Erythroblast (primary cell): ENCODE measurements at regions not wholly inside any gene's neighbourhood (a gene's known extent, or its start where the extent isn't known, plus 50 kb on each side); places are given as distances from the start of the nearest gene placed in this dataset.

Source experiments
- GATA1 ChIP-seq: IDR thresholded peaks from 2 replicates; pipeline ENCODE4 v1.6.1; 2011; ENCODE audit warnings: low read depth, mild to moderate bottlenecking, control low read depth, low read length, moderate library complexity
- POLR2A ChIP-seq: IDR thresholded peaks from 2 replicates; pipeline ENCODE4 v1.6.1; 2011; ENCODE audit warnings: mild to moderate bottlenecking, low read length

DNA sequence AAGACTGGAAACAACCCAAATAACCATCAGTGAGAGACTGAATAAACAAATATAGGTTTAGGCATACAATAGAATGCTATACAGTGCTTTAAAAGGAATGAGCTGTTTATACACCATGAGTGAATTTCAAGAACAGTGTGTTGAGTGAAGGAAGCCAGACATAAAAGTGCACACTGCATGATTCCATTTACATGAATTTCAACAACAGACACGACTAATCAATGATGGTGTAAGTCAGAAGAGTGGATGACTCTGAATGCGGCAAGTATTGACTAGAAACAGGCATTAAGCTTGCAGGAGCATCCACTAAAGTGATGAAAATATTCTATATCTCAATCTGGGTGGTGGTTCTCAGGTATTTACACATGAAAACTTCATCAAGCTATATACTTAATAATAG, 142.7 kb upstream of the SLC39A10 start:
- TF ChIP-seq POLR2A = no peak
- TF ChIP-seq GATA1 = no peak
